GM12875 (cell line): ENCODE measurements at regions not wholly inside any gene's neighbourhood (a gene's known extent, or its start where the extent isn't known, plus 50 kb on each side); places are given as distances from the start of the nearest gene placed in this dataset.

Experiments
- H3K4me3 ChIP-seq: one replicate; pipeline ENCODE4 v1.5.1; 2011; ENCODE audit warnings: low read depth, low read length, control low read depth
- CTCF ChIP-seq: IDR thresholded peaks from 2 replicates; pipeline ENCODE4 v1.5.1; 2011; ENCODE audit warnings: low read depth, mild to moderate bottlenecking, control low read depth, inconsistent platforms, low read length, moderate library complexity, borderline replicate concordance; ENCODE audit not compliant: insufficient read depth

GRCh38 chr11:8779107-8779506 lies 96.5 kb downstream of the RPL27A start:
- no peak overlapping the region for H3K4me3 ChIP-seq
- no peak for TF ChIP-seq CTCF

DNA sequence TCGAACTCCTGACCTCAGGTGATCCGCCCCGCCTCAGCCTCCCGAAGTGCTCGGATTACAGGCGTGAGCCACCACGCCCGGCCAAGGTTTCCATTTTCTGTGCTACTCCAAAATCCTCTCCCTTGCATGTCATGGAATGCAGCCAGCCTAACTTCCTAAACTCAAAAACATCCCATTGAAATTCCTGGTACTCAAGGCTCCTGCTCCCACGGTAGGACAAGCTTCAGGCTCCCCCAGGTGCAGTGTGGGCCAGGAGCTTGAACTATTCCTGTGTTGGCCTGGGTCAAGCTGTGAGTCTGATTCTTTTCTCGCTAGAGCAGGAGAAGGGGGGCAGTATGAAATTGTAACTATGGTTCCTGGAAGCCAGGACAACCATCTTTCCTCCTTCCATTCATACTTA lies 97.1 kb downstream of the RPL27A start:
- H3K4me3 ChIP-seq, result no peak overlapping the region
- no peak for TF ChIP-seq CTCF

DNA sequence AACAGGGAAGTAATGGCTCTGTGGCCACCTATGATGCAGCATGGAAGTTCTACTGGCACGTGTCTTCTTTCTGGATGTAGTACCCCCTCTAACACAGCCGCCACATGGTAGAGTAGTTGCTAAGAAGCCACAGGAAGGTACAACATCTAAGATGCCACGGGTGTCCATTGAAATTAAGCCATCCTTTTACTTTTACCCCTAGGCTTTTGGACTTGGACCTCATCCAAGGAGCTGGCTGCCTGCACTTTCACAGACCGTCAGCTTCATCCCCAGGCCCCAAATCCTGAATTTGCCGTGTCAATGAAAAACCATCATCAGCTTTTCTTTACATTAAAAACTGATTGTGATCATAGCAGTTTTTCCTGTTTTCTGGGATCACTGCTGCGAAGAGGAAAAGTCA lies 102.4 kb downstream of the RPL27A start:
- H3K4me3 ChIP-seq, result no peak overlapping the region
- no peak for TF ChIP-seq CTCF

DNA sequence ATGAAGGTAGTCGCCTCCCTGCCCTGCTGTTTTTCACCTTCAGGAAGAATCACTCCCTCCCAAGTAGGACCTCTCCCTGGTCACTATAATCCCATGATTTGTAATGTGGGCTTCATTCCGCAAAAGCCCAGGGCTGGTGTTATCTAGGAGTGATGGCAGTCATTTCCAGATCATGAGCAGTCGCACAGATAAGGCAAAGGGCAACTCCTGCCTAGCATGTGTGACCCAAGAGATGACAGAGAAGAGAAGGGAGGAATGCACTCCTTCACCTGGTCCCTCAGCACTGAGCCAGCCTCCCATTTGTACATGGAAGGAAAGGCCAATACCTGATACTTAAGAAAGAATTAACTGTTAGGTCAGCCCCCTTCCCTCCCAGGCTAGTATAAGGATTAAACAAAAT lies 102.9 kb downstream of the RPL27A start:
- TF ChIP-seq CTCF, result no peak
- no peak overlapping the region for H3K4me3 ChIP-seq

DNA sequence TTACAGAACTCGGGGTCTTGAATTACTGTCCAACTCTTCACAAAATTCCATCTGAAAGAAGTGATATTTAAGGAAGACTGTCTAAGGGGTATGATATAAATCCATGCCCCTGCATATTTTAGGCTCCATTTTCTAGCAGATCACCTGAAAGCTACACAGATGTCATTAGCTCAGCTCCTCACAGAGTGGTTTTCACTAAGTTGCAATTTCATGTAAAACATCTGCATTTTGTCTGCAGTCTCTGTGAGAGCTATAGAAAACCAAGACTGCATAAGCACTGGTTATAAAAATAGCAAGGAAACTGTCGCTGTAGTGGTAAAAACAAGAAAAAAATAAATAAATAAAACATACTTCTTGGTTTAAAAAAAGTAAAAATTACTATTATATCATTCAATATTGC lies 103.4 kb downstream of the RPL27A start:
- TF ChIP-seq CTCF, result no peak

DNA sequence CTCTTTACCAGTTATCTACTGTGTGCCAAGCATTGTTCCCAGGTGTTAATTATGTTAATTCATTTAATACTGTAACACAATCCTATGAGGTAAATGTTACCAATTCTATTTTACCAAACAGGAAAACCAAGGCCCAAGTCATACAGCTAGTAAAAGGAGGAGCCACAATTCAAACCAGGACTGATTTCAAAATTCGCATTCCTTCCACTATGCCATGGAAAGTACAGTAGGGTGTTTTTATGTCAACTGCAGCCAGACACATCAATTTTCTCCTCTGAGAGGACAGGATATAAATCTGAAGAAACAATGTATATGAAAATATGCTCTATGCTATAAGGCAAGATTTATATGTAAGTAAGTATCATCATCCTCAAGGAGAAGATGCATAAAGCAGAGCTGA lies 104.3 kb downstream of the RPL27A start:
- no peak for TF ChIP-seq CTCF
- H3K4me3 ChIP-seq, result no peak overlapping the region

More for the DNA sequence above, 103.4 kb downstream of the RPL27A start:
- no peak overlapping the region for H3K4me3 ChIP-seq

DNA sequence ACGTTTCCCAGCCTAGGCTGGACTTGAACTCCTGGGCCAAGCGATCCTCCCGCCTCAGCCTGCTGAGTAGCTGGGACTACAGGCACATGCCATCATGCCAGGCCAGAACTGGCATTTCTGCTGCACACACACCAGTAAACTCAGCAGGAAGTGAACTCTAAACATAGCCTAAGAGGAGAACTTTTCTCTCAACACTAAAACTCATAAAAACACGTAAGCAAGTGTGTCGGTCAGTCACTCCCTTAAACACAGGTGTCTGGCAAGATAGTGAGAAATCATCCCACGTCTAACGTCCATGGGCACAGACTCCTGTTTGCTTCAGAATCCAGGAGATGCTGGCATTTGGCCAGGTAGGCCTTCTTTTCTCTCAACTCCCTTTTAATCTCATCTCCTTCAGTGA lies 104.8 kb downstream of the RPL27A start:
- no peak for TF ChIP-seq CTCF
- no peak overlapping the region for H3K4me3 ChIP-seq
